ENCODE measurements at regions not wholly inside any gene's neighbourhood (a gene's known extent, or its start where the extent isn't known, plus 50 kb on each side); places are given as distances from the start of the nearest gene placed in this dataset.

DNA sequence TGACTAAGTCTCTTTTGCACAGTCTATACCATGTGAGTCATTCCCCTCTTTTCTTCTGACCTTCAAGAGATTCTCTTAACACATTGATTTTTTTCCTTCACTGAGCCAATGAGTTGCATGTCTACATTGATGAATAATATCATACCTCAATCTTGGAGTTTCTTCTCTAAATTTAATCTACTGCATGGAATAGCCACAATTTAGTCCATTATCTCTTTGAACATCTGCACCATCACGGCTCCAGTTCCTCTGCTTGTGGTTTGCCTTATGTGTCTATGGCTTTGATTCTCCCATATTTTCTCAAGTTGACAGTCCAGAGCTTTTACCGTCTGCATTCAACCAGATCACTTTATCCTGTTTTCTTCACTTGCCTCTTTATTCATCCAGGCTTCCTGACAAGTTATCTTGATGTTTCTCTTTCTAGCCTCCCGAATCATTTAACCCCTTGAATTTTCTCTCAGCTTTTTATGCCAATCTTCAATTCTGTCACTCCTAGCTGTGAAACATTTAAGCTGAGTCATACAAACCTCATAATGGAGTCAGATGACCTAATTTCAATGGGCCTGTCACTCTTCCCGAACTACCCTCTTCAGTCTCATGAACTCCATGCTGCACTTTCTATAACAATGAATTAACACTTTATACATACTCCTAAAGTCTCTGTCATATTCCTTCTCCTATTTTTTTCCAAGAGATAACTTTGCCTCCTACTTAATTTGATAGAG, 222.3 kb downstream of the CPE start:
- no peak for DNase-seq (ENCODE audit: low read depth)
- TF ChIP-seq, protein P1, sequence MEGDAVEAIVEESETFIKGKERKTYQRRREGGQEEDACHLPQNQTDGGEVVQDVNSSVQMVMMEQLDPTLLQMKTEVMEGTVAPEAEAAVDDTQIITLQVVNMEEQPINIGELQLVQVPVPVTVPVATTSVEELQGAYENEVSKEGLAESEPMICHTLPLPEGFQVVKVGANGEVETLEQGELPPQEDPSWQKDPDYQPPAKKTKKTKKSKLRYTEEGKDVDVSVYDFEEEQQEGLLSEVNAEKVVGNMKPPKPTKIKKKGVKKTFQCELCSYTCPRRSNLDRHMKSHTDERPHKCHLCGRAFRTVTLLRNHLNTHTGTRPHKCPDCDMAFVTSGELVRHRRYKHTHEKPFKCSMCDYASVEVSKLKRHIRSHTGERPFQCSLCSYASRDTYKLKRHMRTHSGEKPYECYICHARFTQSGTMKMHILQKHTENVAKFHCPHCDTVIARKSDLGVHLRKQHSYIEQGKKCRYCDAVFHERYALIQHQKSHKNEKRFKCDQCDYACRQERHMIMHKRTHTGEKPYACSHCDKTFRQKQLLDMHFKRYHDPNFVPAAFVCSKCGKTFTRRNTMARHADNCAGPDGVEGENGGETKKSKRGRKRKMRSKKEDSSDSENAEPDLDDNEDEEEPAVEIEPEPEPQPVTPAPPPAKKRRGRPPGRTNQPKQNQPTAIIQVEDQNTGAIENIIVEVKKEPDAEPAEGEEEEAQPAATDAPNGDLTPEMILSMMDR (IDR thresholded peaks at IDR 0.05; ENCODE audit: control insufficient read depth, extremely low read depth, insufficient read depth), result no peak
- no peak overlapping the region for H3K4me3 ChIP-seq (ENCODE audit: low read depth, low read length)

DNA sequence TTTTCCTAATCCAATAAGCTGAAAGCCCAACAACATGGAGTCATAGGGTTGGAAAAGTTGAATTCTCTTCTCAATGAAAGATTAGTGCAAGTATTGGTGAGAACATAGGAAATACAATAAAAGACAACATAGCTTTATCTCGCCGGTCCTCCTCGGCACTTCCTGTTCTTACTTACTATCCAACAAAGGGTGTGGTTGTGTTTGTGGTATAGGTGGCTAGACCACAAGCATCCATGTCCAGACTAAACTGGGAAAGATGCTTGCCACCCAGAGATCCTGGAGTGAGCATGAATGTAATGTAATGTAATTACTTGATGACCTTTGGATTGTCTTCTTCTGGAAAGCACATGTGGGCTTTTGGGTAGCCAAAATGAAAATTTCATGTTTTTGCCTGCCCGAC, 223.8 kb downstream of the CPE start:
- DNase-seq (ENCODE audit: low read depth), result no peak
- no peak overlapping the region for H3K4me3 ChIP-seq (ENCODE audit: low read depth, low read length)
- TF ChIP-seq, protein P1 (IDR thresholded peaks at IDR 0.05; ENCODE audit: control insufficient read depth, extremely low read depth, insufficient read depth), result no peak

DNA sequence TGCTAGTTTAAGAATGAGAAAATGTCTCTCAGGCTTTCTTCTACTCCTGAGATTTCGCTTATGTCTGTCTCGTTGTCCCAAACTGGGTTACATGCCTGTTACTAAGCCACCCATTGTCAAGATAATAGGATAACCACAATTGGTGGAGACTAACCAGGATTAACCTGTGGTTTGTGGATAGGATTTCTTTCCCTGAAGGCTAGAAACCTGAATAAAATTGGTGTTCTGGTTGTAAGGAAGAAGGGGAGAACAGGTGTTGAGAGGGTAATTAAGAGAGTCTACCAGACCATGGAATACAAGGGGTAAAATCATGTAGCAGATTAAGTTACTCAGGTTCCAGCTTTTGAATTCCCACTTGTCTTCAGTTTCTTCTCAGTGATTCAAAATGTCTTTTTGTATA, 225.4 kb downstream of the CPE start:
- H3K4me3 ChIP-seq (ENCODE audit: low read depth, low read length), result no peak overlapping the region
- TF ChIP-seq, protein P1 (IDR thresholded peaks at IDR 0.05; ENCODE audit: control insufficient read depth, extremely low read depth, insufficient read depth), result no peak
- no peak for DNase-seq (ENCODE audit: low read depth)

DNA sequence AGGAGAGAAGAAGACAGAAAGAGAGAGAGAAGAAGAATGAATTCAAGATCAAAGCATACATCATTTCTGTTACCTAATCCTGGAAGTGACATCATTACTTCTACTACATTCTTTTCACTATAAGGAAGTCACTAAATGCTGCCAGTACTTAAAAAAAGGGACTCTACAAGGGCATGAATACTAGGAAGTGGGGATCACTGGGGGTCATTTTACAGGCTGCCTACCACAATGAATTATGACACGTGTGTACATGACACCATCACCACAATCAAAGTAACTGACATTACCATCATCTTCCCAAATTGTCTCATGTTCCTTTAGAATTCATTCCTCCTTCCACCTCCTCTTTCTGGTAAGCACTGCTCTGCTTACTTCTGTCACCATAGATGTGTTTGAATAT, 227.0 kb downstream of the CPE start:
- no peak overlapping the region for H3K4me3 ChIP-seq (ENCODE audit: low read depth, low read length)
- DNase-seq (ENCODE audit: low read depth), result no peak
- TF ChIP-seq, protein P1 (IDR thresholded peaks at IDR 0.05; ENCODE audit: control insufficient read depth, extremely low read depth, insufficient read depth), result no peak

DNA sequence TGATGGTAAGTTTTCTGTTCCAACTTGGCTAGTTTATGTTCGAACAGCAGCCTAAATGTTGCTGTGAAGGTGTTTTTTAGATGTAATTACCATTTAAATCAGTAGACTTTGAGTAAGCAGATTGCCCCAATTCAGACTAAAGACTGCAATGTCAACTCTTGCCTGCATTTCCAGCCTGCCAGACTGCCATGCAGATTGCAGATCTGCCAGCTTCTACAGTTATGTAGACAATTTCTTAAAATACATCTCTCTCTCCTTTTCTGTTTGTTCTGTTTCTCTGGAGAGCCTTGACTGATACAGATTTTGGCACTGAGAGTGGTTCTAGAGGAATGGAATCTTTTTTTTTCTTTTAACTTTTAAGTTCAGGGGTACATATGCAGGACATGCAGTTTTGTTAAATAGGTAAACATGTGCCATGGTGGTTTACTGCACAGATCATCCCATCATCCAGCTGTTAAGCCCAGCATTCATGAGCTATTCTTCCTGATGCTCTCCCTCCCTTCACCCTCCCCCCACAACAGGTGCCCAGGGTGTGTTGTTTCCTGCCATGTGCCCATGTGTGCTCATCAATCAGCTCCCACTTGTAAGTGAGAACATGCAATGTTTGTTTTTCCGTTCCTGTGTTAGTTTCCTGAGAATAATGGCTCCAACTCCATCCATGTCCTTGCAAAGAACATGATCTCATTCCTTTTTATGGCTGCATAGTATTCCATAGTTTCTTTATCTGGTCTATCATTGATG, 227.8 kb downstream of the CPE start:
- TF ChIP-seq, protein P1 (IDR thresholded peaks at IDR 0.05; ENCODE audit: control insufficient read depth, extremely low read depth, insufficient read depth), result no peak
- H3K4me3 ChIP-seq (ENCODE audit: low read depth, low read length), result no peak overlapping the region
- DNase-seq (ENCODE audit: low read depth), result no peak

DNA sequence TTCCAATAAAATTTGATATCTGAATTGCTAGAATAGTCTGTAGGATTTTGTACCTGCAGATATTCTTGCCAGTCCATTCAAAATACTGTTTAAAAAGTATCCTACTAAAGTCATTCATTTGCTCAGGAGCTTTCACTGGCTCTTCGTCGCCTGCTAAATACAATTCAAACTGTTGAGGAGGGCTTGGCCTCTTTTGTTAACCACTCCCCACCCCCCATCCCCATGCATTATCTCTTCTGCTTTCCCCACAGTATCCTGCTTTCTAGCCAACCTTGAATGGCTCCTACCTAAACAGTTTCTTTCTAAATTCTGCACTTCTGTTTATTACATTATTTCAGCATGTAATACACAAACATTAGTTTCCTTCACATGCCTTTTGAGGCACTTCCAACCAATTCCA, 230.8 kb downstream of the CPE start:
- TF ChIP-seq, protein P1 (IDR thresholded peaks at IDR 0.05; ENCODE audit: control insufficient read depth, extremely low read depth, insufficient read depth), result no peak
- H3K4me3 ChIP-seq (ENCODE audit: low read depth, low read length), result no peak overlapping the region
- no peak for DNase-seq (ENCODE audit: low read depth)

Measured in LNCaP clone FGC (cell line).